HT-29 (cell line): ENCODE measurements at regions not wholly inside any gene's neighbourhood (a gene's known extent, or its start where the extent isn't known, plus 50 kb on each side); places are given as distances from the start of the nearest gene placed in this dataset.
"Not testable (repeated sequence)": the region's sequence is repeated elsewhere in the genome, so short reads cannot be mapped to it uniquely, and the experiment has no call there.

Experiments
- DNase-seq: peaks from one replicate; pipeline ENCODE4 v3.0.0-alpha.2; 2015; ENCODE audit warnings: low spot score

DNA sequence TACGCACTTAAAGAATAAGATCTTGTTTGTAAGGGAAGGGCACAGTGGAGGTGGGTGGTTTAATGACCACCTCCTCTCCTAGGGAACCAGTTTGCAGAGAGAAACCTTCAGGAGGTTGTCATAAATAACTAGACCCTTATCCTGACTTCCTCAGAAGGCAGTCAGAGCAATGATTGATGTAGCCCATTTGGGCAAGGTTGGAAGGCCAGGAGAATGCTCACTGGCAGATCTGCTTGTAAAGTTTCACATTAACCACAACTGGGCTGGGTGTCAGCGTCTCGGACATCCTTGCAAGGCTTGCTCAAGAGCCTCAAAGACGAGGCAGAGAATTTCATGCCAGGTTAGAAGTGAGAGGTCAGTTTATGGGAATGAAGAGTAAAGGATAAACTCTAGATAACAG is 87.6 kb upstream of the TRABD2B start:
- DNase-seq: peak; percentile 26

DNA sequence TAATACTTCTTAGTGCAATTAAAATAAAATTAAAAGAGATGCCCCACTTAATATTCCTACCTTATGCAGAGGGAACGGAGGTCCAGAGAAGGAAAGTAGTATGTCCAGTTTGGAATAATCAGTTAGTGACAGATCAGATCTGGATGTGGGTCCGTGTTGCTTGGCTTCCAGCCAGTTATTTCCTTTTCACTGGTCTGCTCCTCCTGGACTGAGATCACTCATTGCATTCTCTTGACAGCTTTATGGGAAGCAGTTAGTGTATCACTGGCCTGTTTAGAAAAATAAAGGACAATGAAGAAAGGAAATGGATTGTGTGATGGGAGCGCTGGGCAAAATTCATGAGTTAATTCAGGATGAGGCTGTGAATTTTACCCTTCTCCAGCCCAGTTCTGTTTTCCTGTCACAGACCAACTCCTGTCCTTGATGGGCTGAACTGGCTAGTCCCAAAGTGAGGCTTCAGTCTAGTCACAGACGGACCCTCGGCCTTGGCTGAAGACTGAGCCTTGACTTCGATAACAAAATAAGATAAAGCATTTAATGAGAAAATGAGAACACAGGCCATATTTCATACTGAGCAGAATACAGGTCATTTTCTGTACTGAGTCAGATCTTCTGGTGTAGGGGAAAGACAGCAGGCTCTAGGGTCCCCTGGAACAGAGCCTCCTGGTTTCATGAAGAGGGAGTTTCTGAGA is 85.2 kb upstream of the TRABD2B start:
- no peak for DNase-seq

GRCh38 chr1:48080331-48081255 is 83.4 kb upstream of the TRABD2B start:
- no peak for DNase-seq

DNA sequence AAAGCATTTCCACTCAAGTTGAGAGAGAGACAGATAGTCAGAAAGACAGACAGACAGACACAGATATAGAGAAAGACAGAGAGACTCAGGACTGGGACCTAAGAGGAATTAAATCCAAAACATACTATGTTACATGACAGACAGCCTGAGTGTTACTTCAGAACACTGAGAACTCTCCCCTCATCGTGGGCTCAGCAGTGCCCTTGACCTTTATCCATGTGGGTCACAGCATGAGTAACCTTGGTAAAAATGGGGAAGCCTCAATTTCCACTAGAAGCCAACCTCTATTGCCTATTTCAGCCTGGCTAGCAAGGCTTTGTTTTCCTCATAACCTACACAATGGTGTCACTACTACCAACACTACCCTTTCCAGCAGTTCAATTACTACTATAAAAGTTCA is 81.9 kb upstream of the TRABD2B start:
- DNase-seq: no peak

DNA sequence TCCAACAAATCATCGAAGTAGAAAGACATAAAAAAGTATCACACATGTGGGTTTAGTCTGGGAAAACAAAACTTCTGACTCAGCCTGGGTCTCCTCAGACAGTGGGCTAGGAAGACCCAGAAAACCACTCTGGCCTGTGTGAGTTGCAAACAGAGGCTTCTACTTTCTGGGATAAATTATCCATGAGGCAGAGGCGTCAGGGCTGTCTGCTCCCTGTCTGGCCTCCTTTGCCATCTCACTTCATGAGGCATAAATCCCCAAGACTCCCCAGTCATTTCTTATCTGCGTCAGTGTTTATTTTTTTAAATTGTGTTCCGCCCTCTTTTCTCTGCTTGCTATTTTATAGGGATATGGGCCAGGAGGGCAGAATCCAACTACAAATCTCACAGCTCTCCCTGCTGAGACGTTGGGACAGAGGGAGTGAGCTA is 80.6 kb upstream of the TRABD2B start:
- no peak for DNase-seq

- no peak for DNase-seq
These were observed 78.8 kb upstream of the TRABD2B start for GRCh38 chr1:48076017-48076416.

DNA sequence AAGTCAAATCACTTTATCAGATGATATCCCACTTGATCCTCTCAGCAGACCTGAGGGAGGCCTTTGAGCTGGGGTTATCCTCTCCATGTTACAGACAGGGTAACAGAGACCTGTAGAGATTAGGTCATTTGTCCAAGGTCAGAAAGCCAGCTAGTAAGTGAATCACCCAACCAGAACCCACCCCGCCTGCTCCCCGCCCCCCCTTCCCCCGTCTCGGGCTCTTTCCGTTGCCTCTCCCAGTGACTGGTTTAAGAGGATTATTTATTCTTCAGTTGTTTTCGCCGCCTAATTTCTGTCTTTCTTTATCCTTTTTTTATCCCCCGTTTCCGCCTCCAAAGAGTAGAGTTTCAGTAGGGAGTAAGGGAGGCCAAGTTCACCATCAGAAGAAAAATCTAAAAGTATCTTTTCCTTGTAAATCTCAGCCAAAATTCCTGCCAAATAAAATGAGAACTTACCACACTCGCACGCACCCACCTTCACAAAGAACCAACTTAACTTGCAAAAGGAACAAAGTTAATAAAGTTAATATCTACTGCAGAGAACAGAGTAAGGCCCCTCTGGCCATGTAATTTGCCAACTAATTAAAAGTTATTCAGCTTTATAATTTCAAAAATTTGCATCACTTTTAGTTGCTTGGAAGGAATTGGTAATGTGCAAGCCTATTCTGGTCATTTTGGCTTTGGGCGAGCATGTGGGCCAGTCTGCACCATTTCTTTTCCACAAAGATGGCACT is 76.8 kb upstream of the TRABD2B start:
- DNase-seq: no peak

DNA sequence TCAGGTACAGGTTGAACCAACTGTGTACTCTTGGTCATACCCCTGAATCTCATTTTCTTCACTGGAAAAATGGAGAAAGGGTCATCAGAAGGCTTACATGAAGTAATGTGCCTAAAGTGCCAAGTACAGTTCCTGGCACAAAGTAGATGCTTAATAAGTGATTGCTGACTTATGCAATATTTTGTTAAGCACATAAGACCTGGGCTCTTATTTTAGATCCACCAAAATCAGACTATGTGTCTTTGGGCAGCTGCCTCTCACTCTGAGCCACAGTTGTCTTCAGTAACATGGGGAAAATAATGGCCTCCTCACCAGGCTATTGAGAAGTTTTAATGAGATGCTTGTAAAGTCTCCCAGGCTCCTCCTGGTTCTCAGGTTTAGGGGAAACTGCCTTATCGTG is 74.3 kb upstream of the TRABD2B start:
- DNase-seq: no peak

DNA sequence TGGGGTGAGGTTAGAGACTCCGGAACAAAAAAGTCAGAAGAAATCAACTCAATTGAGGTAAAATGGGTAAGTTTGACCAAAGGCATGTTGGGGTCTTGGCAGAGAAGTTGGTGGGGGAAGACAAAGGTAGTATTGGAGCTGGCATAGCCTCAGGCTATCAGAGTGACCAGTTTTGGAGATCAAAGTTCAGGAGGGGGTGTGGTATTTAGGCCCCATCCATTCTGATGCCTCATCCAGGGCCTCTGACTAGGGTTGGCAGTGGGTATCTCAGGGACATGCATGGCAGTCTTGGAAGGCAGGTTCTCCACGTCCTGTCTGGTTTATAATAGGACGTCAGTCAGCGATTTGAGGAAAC is 73.2 kb upstream of the TRABD2B start:
- no peak for DNase-seq

DNA sequence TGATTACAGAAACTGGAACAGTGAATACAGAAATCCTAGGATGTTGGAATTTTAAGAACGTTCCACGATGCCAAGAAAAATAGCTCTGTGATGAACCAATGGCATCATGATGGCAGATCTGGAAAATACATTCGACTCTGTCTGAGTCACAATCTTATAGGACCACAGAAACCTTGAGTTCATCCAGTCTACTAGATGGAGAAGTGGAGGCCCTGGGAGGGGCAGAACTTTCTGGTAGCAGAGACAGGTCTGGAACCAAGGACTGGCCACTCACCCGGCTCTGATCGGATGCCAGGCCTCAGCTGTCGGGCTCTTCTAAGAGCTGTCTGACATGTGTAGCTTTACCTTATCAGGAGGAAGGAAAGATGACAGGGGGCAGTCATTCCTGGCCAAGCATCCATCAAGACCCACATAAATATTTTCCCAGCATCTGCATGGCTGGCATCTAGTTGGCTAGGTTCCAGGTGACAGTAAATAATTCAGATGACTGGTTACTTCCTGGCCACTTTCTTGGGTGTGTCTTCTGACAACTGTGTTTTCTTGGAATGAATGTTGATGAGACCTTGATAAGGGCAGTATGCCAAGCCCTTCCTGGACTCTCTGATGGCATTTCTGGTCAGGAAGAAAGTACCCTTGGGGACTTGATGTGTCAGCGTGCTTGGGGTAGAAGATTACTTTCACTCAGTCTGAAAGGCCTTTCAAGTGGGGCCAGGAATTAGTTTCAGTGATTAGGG is 72.6 kb upstream of the TRABD2B start:
- DNase-seq: no peak

DNA sequence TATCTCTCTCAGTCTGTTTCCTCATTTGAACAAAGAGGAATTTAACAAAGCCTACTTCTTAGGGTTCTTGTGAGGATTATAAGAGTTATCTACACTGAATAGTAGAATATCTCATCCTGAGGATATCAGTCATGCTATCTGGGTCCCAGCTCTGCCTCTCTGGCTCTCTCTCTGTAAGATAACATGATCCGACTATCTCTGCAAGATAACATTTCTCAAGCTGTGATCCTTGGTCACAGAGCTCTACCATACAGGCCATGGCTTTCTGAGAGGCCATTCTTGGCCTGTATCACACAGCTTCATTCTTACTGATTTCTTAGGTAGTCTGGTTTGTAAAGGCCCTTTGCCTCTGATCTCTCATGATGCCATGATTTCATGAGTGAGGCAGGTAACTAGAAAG is 71.0 kb upstream of the TRABD2B start:
- DNase-seq: no peak

DNA sequence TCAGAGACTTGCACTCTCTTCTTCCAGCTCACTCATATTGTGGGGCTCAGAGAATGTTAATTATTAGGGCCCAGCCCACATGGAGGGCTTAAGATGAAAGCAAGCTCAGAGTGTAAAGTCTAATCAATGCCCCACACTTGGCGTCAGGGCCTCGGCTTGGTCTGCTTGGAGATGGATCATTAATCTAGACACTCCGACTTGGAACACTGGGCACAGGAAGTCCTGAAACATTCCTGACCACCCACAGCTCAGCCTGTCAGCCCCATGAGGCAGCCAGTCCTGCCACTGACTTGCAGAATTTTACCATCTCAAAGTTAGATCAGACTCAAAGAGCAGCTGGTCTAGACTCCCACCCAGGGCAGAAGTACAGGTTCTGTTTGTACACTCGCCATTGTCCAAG is 69.8 kb upstream of the TRABD2B start:
- no peak for DNase-seq

- not testable (repeated sequence) for DNase-seq
These were observed 67.5 kb upstream of the TRABD2B start for GRCh38 chr1:48064693-48065092.

- DNase-seq: no peak
These were observed 65.2 kb upstream of the TRABD2B start for GRCh38 chr1:48062353-48062752.

DNA sequence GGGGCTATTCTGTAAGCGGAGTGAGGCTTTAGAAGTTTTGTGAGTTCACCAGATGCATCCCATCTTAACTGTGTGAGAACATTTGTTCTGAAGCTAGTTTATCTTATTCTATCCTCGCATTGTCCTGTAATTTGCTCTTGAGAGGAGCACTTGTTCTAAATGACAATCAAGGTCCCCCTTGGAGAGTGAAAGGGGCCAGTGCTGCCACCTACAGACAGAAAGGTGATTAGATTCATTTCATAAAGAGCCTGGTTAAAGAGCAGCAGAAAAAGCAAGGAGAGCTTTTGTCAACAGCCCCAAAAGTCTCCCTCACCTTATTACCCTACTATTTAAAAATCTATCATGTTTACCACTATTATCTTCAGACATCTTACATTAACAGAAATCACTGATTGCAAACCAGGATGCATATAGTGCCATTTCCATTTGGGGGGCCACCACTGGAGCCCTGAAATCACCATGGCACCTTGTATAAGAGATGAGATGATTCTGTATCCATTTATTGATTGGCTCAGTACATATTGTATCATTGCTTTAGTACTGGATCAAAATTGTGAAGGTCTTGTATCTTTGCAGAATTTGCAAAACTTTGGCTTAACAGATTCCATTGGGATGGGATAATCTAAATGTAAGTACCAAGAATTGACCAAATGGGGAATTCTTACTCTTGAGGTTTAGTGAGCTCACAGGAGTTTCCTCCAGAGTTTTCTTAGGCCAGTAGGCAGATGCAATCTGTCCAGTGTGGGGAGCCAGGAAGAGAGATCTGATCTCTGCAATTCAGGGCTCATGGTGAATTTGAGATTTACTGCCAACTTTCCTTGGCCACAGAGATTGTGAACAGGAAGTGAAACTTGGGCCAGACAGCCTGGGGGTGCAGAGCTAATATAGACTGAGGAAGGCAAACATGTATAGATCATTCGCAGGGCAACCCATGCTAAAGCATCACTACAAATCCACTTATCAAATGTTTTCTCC is 64.3 kb upstream of the TRABD2B start:
- DNase-seq: peak; percentile 70

DNA sequence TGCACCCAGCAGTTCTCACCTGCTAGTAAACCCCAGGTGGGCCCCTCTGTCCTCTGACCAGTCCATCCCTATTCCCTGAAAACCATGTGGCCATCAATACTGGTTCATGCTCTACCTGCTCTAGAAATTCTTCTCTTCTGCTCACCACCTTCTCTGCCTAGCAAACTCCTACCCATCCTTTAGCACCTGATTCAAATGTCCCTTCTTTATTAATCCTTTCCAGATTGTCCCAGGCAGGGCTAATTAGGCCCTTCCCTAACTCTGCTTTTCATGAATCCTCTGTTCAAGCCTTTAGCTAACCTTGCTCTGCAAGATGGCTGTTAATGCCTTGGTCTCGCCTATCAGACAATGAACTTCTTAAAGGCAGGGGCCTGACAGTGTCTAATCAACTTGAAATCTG is 62.1 kb upstream of the TRABD2B start:
- DNase-seq: no peak

GRCh38 chr1:48058135-48059025 is 61.2 kb upstream of the TRABD2B start:
- no peak for DNase-seq

DNA sequence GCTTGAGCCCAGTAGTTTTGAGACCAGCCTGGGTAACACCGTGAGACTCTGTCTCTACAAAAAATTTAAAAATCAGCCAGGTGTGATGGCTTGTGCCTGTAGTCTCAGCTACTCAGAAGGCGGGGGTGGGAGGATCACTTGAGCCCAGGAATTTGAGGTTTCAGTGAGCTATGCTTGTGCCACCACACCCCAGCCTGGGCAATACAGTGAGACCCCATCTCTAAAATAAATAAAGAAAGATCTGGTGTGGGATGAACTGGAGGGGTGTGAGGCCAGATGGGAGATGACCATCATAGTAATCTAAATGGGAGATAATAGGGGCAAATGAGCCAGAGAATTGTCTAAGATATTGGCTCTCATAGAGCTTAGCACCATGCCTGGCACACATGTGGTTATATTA is 60.1 kb upstream of the TRABD2B start:
- DNase-seq: no peak
